Naive thymus-derived CD4-positive, alpha-beta T cell (primary cell): ENCODE measurements at regions not wholly inside any gene's neighbourhood (a gene's known extent, or its start where the extent isn't known, plus 50 kb on each side); places are given as distances from the start of the nearest gene placed in this dataset.

ENCODE experiments used
- ATAC-seq: fragments of 150-1000 bp; cut with Tn5 transposase; 2 replicates; pipeline ENCODE4 v1.10.0; 2021; ENCODE audit warnings: mild to moderate bottlenecking, moderate library complexity
- CTCF ChIA-PET: fragments of 350-600 bp; sonication (Branson Sonifier 250); formaldehyde crosslinking; loops from one replicate; lab custom pipeline; 2021; ENCODE audit warnings: antibody characterized with exemption; lab: Charles Lee
- POLR2A ChIA-PET: fragments of 350-600 bp; sonication (Branson Sonifier 250); formaldehyde crosslinking; loops from one replicate; lab custom pipeline; 2021; ENCODE audit warnings: antibody characterized with exemption, inconsistent platforms; lab: Charles Lee
- DNase-seq, 9 donors: peaks; one replicate each; pipeline versions ENCODE4 v3.0.0 to v3.0.0-alpha.2; 2020 to 2022; ENCODE audit warnings: mixed read lengths in 1 of 9
- H3K27ac ChIP-seq: one replicate; pipeline ENCODE4 v1.7.0; 2013; ENCODE audit warnings: mild to moderate bottlenecking, low read depth, low read length, moderate library complexity
- H3K27me3 ChIP-seq, 2 donors: one replicate each; pipeline ENCODE4 v1.7.0; 2013; ENCODE audit warnings: low read length in 2 of 2, mild to moderate bottlenecking in 2 of 2, moderate library complexity in 2 of 2; ENCODE audit not compliant: control insufficient read depth in 2 of 2, insufficient read depth in 2 of 2
- H3K36me3 ChIP-seq, 3 experiments: 1 replicate in 2 of 3; 2 replicates in 1 of 3; pipeline ENCODE4 v1.7.0; 2013; ENCODE audit warnings: low read length in 3 of 3, mild to moderate bottlenecking in 3 of 3, moderate library complexity in 1 of 3; ENCODE audit not compliant: insufficient read depth in 3 of 3, control insufficient read depth in 2 of 3
- H3K4me1 ChIP-seq, 2 donors: one replicate each; pipeline ENCODE4 v1.7.0; 2013; ENCODE audit warnings: low read length in 2 of 2, mild to moderate bottlenecking in 2 of 2, moderate library complexity in 1 of 2; ENCODE audit not compliant: control insufficient read depth in 2 of 2, insufficient read depth in 2 of 2
- H3K4me3 ChIP-seq: 2 replicates; pipeline ENCODE4 v1.7.0; 2013; ENCODE audit warnings: mild to moderate bottlenecking, low read length
- H3K9me3 ChIP-seq, 3 experiments: 1 replicate in 2 of 3; 2 replicates in 1 of 3; pipeline ENCODE4 v1.7.0; 2013; ENCODE audit warnings: low read length in 3 of 3; ENCODE audit not compliant: control insufficient read depth in 2 of 3
- H3K27ac Mint-ChIP-seq, 9 donors: one replicate each; pipeline ENCODE4 v1.8.0; 2020 to 2022; ENCODE audit warnings: mixed read lengths in 9 of 9, mild to moderate bottlenecking in 8 of 9, moderate library complexity in 5 of 9, inconsistent platforms in 2 of 9
- H3K27me3 Mint-ChIP-seq, 5 donors: one replicate each; pipeline ENCODE4 v1.8.0; 2021 to 2022; ENCODE audit warnings: mixed read lengths in 5 of 5, mild to moderate bottlenecking in 1 of 5
- H3K36me3 Mint-ChIP-seq, 5 donors: one replicate each; pipeline ENCODE4 v1.8.0; 2020 to 2022; ENCODE audit warnings: mixed read lengths in 5 of 5, mild to moderate bottlenecking in 3 of 5, inconsistent platforms in 1 of 5
- H3K4me1 Mint-ChIP-seq, 7 donors: one replicate each; pipeline ENCODE4 v1.8.0; 2020 to 2022; ENCODE audit warnings: mixed read lengths in 7 of 7, mild to moderate bottlenecking in 3 of 7, inconsistent platforms in 1 of 7
- H3K4me3 Mint-ChIP-seq, 10 donors: one replicate each; pipeline ENCODE4 v1.8.0; 2020 to 2022; ENCODE audit warnings: mild to moderate bottlenecking in 10 of 10, mixed read lengths in 10 of 10, moderate library complexity in 6 of 10, inconsistent platforms in 2 of 10
- H3K9me3 Mint-ChIP-seq, 11 donors: one replicate each; pipeline ENCODE4 v1.8.0; 2020 to 2022; ENCODE audit warnings: mixed read lengths in 11 of 11, mild to moderate bottlenecking in 4 of 11, inconsistent platforms in 1 of 11, moderate library complexity in 1 of 11
- intact Hi-C, 2 donors: fragments of 100-400 bp; cut with micrococcal nuclease; formaldehyde crosslinking; loops; one replicate each; pipeline ENCODE4 v1.15.1; 2023

DNA sequence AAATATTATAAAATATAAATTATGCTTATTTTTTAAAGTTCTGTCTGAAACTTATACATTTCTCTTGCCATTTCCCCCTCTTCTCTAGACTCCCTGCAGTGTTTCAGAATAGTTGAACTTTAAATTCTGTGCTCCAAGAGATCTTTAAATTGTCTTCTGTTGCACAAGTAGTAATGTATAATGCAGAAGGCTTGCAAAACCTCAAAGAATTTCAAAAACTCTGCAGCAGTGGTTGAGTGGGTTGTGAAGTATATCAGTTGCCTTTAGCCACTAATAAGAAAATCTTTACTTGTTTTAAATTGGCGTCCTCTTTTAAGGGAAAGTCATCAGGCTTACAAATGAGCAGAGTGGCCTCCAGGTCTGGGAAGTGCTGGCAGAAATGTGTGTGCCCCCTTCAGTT is 1153.3 kb upstream of the PABPC4L start:
- H3K36me3 ChIP-seq = no peaks in the 10 kb centered on the region
- intact Hi-C loops = no loop called here
- Mint-ChIP-seq H3K36me3 (no peaks in the 10 kb centered on the region), H3K4me3 (no peak overlapping the region), H3K9me3 (peaks cover 0 to 6% (median 0%) of the 10 kb centered on the region in 11 donors), H3K4me1 (no peaks in the 10 kb centered on the region), H3K27me3 (no peaks in the 10 kb centered on the region), H3K27ac (no peak overlapping the region)
- no peaks in the 10 kb centered on the region for H3K9me3 ChIP-seq
- H3K4me3 ChIP-seq = no peak overlapping the region
- ChIA-PET POLR2A (no interaction called here), CTCF (no interaction called here)
- no peaks in the 10 kb centered on the region for H3K27me3 ChIP-seq
- no peak overlapping the region for H3K27ac ChIP-seq
- no peaks in the 10 kb centered on the region for H3K4me1 ChIP-seq
- ATAC-seq = no peak
- DNase-seq = no peak

DNA sequence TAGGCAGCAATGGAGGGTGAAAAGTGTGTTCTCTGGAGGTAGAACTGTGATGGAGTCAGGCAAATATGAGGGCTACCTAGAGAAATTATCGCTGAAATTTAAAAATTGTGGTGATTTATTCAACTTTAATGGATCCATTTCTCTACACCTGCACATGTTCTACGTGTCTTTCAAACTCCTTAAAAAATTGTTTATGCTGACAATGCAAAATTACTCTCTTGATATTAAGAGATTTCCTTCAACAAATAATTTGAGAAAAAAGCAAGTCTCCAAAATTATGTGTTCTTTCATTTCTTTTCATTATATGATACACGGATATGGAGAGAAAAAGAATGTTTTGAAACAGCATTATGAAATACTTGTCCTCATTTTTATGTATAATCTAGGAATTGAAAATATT is 1151.4 kb upstream of the PABPC4L start:
- no peaks in the 10 kb centered on the region for H3K9me3 ChIP-seq
- H3K4me3 ChIP-seq = no peak overlapping the region
- ATAC-seq = no peak
- ChIA-PET POLR2A (no interaction called here), CTCF (no interaction called here)
- no peaks in the 10 kb centered on the region for H3K27me3 ChIP-seq
- no peaks in the 10 kb centered on the region for H3K4me1 Mint-ChIP-seq
- H3K4me3 Mint-ChIP-seq = no peak overlapping the region
- H3K36me3 Mint-ChIP-seq = no peaks in the 10 kb centered on the region
- H3K27ac Mint-ChIP-seq = no peak overlapping the region
- intact Hi-C loops = no loop called here
- DNase-seq = no peak
- no peaks in the 10 kb centered on the region for H3K36me3 ChIP-seq
- H3K9me3 Mint-ChIP-seq = peaks cover 0 to 9% (median 0%) of the 10 kb centered on the region in 11 donors
- no peak overlapping the region for H3K27ac ChIP-seq
- H3K4me1 ChIP-seq = no peaks in the 10 kb centered on the region
- H3K27me3 Mint-ChIP-seq = no peaks in the 10 kb centered on the region

DNA sequence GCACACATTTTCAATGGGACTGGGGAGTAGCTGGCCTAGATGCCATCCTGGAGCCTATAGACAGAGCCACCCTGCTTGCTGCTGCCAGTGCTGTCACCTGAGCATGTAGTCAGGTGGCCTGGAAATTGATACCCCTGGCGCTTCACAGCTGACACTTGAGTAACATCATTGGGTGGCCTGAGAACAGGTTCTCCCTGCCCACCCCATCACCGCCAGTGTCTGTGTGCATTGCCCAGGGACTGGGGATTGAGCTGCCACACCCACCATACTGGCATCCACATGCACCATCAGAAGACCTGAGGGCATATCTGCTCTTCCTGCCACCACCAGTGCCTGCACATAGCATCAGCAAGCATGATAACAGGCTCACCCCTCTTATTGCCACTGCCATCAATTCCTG is 1142.9 kb upstream of the PABPC4L start:
- no peaks in the 10 kb centered on the region for H3K4me1 ChIP-seq
- no peak for DNase-seq
- POLR2A ChIA-PET = no interaction called here
- no peaks in the 10 kb centered on the region for H3K27me3 ChIP-seq
- H3K4me3 ChIP-seq = no peak overlapping the region
- H3K9me3 Mint-ChIP-seq = peaks cover 0 to 10% (median 4%) of the 10 kb centered on the region in 11 donors
- peak overlapping the region in 1 of 9 donors; percentile 55 for H3K27ac Mint-ChIP-seq
- CTCF ChIA-PET = no interaction called here
- H3K4me1 Mint-ChIP-seq = no peaks in the 10 kb centered on the region
- intact Hi-C loops = no loop called here
- H3K27ac ChIP-seq = no peak overlapping the region
- no peaks in the 10 kb centered on the region for H3K36me3 Mint-ChIP-seq
- H3K9me3 ChIP-seq = peaks cover 0 to 13% (median 0%) of the 10 kb centered on the region in 3 experiments
- no peak overlapping the region for H3K4me3 Mint-ChIP-seq
- ATAC-seq = no peak
- no peaks in the 10 kb centered on the region for H3K36me3 ChIP-seq
- no peaks in the 10 kb centered on the region for H3K27me3 Mint-ChIP-seq

DNA sequence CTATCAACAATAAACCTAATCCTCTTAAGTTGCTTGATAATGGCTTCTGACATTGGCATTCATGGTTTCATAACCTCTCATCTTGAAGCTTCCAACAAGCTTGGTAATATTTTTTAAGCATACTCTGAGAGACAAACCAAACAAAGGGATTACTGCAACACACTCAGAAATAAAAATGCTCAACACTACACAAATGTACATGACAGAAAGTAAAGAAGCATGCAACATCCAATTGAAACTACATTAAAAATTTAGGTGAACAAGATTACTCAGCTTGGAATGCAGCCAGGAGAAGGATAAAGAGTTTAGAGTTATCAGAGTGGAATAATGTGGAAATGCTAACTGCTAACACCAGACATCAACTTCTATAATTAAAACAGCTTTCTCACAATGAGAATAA is 1136.6 kb upstream of the PABPC4L start:
- ChIA-PET POLR2A (no interaction called here), CTCF (no interaction called here)
- Histone ChIP-seq H3K9me3 (no peaks in the 10 kb centered on the region), H3K4me3 (no peak overlapping the region), H3K27ac (no peak overlapping the region), H3K36me3 (no peaks in the 10 kb centered on the region), H3K4me1 (no peaks in the 10 kb centered on the region), H3K27me3 (no peaks in the 10 kb centered on the region)
- ATAC-seq = no peak
- no peak overlapping the region for H3K27ac Mint-ChIP-seq
- intact Hi-C loops = no loop called here
- DNase-seq = no peak
- no peaks in the 10 kb centered on the region for H3K27me3 Mint-ChIP-seq
- H3K9me3 Mint-ChIP-seq = peaks cover 0 to 6% (median 0%) of the 10 kb centered on the region in 11 donors
- H3K4me3 Mint-ChIP-seq = no peak overlapping the region
- no peaks in the 10 kb centered on the region for H3K4me1 Mint-ChIP-seq
- no peaks in the 10 kb centered on the region for H3K36me3 Mint-ChIP-seq

DNA sequence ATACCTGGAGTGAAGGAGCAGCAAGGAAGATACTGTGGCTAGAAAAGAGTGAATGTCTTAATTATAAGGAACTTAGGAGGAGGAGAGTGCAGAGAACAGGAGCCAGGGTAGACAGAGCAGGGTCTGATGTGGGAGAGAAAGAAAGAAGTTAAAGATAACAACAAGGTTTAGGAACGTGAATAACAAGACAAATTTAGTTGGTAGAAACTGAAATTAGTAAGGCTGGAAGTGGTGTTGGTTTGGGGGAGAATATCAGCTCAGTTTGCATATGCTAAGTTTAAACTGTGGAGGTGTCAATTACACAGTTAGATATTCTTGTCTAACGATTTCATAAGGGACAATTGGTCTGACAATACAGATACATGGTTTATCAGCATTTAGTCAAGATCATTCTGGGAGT is 1123.7 kb upstream of the PABPC4L start:
- no peaks in the 10 kb centered on the region for H3K4me1 Mint-ChIP-seq
- DNase-seq (no peak), ATAC-seq (no peak)
- H3K27me3 ChIP-seq = no peaks in the 10 kb centered on the region
- POLR2A ChIA-PET = no interaction called here
- no peak overlapping the region for H3K4me3 ChIP-seq
- H3K36me3 Mint-ChIP-seq = no peaks in the 10 kb centered on the region
- H3K27ac ChIP-seq = no peak overlapping the region
- intact Hi-C loops = no loop called here
- peaks cover 0 to 39% (median 4%) of the 10 kb centered on the region in 11 donors for H3K9me3 Mint-ChIP-seq
- H3K4me3 Mint-ChIP-seq = no peak overlapping the region
- CTCF ChIA-PET = interaction anchor here (0.6 kb wide), 1 partner anchor 41 kb away, joined by 3 read pairs; no protein-coding TSS in a partner anchor
- H3K27me3 Mint-ChIP-seq = no peaks in the 10 kb centered on the region
- H3K9me3 ChIP-seq = peaks cover 0 to under 1% (median 0%) of the 10 kb centered on the region in 3 experiments
- no peaks in the 10 kb centered on the region for H3K36me3 ChIP-seq
- H3K27ac Mint-ChIP-seq = no peak overlapping the region
- no peaks in the 10 kb centered on the region for H3K4me1 ChIP-seq

DNA sequence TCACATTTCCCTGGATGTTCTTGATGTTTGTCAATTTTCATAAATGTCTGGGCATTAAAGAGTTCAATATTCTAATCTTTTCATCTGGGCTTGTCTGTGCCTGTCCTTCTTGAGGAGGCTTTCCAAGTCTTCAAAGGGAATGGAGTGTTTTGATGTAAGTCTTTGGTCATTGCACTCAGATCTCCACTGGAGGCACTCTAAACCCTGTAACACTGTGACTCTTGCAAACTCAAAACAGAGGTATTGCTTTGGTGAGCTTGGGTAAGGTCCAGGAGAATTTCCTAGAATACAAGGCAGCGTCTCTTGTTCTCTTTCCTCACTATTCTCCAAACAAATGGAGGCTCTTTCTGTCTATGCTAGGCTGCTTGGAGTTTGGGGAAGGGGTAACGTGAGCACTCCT is 1118.1 kb upstream of the PABPC4L start:
- Histone ChIP-seq H3K9me3 (peaks cover 0 to 5% (median 0%) of the 10 kb centered on the region in 3 experiments), H3K27ac (no peak overlapping the region), H3K4me3 (no peak overlapping the region), H3K36me3 (no peaks in the 10 kb centered on the region), H3K4me1 (no peaks in the 10 kb centered on the region), H3K27me3 (no peaks in the 10 kb centered on the region)
- Mint-ChIP-seq H3K4me1 (no peaks in the 10 kb centered on the region), H3K4me3 (no peak overlapping the region), H3K27ac (no peak overlapping the region), H3K9me3 (peaks cover 5 to 35% (median 9%) of the 10 kb centered on the region in 11 donors), H3K27me3 (no peaks in the 10 kb centered on the region), H3K36me3 (peaks cover 0 to 3% (median 0%) of the 10 kb centered on the region in 5 donors)
- ATAC-seq = no peak
- POLR2A ChIA-PET = no interaction called here
- intact Hi-C loops = no loop called here
- CTCF ChIA-PET = no interaction called here
- no peak for DNase-seq

GRCh38 chr4:135316266-135316779 is 1114.7 kb upstream of the PABPC4L start:
- H3K36me3 ChIP-seq = no peaks in the 10 kb centered on the region
- DNase-seq (no peak), ATAC-seq (no peak)
- no peaks in the 10 kb centered on the region for H3K4me1 Mint-ChIP-seq
- H3K27ac Mint-ChIP-seq = no peak overlapping the region
- H3K36me3 Mint-ChIP-seq = peaks cover 0 to 3% (median 0%) of the 10 kb centered on the region in 5 donors
- no peak overlapping the region for H3K27ac ChIP-seq
- CTCF ChIA-PET = no interaction called here
- H3K4me1 ChIP-seq = no peaks in the 10 kb centered on the region
- peaks cover 3 to 23% (median 10%) of the 10 kb centered on the region in 11 donors for H3K9me3 Mint-ChIP-seq
- POLR2A ChIA-PET = no interaction called here
- intact Hi-C loops = no loop called here
- H3K27me3 Mint-ChIP-seq = no peaks in the 10 kb centered on the region
- H3K9me3 ChIP-seq = peaks cover 0 to 5% (median 0%) of the 10 kb centered on the region in 3 experiments
- no peaks in the 10 kb centered on the region for H3K27me3 ChIP-seq
- no peak overlapping the region for H3K4me3 Mint-ChIP-seq
- H3K4me3 ChIP-seq = no peak overlapping the region
